ENCODE measurements at regions not wholly inside any gene's neighbourhood (a gene's known extent, or its start where the extent isn't known, plus 50 kb on each side); places are given as distances from the start of the nearest gene placed in this dataset.

DNA sequence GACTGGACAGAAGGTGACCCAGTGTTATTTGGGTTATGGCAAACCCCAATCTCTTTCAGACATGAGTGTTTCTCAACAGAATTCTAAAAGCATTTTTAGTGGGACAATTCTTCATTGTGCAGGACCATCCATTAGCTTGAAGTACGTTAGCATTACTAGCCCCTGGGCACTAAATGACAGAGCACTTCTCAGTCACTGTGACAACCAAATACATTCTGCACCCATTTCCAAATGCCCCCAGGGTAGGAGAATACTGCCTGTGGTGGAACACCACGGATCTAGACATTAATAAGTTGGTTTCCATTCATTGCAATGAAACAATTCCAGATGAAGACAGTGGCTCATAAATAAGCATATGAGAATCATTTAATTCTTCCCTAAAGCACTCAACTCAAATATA lies 102.4 kb upstream of the FRMD4A start:
- in situ Hi-C loops (cut with MboI; ENCODE audit: low sequenced_read_pairs in 4 of 4) = no loop called here
- Histone ChIP-seq H3K4me3 (no peak overlapping the region), H3K9me3 (no peaks in the 10 kb centered on the region), H3K36me3 (no peaks in the 10 kb centered on the region), H3K27ac (no peak overlapping the region), H3K4me1 (no peaks in the 10 kb centered on the region), H3K27me3 (no peaks in the 10 kb centered on the region)
- intact Hi-C loops (cut with DNase I; ENCODE audit: low total_unique reads) = no loop called here
- no peak for DNase-seq
- TF ChIP-seq POLR2A (IDR thresholded peaks at IDR 0.05) = no peak
- TF ChIP-seq, protein P1, sequence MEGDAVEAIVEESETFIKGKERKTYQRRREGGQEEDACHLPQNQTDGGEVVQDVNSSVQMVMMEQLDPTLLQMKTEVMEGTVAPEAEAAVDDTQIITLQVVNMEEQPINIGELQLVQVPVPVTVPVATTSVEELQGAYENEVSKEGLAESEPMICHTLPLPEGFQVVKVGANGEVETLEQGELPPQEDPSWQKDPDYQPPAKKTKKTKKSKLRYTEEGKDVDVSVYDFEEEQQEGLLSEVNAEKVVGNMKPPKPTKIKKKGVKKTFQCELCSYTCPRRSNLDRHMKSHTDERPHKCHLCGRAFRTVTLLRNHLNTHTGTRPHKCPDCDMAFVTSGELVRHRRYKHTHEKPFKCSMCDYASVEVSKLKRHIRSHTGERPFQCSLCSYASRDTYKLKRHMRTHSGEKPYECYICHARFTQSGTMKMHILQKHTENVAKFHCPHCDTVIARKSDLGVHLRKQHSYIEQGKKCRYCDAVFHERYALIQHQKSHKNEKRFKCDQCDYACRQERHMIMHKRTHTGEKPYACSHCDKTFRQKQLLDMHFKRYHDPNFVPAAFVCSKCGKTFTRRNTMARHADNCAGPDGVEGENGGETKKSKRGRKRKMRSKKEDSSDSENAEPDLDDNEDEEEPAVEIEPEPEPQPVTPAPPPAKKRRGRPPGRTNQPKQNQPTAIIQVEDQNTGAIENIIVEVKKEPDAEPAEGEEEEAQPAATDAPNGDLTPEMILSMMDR (IDR thresholded peaks at IDR 0.05 in 4 of 5, conservative IDR thresholded peaks at IDR 0.05 in 1 of 5) = no peak
- no peak for ATAC-seq

DNA sequence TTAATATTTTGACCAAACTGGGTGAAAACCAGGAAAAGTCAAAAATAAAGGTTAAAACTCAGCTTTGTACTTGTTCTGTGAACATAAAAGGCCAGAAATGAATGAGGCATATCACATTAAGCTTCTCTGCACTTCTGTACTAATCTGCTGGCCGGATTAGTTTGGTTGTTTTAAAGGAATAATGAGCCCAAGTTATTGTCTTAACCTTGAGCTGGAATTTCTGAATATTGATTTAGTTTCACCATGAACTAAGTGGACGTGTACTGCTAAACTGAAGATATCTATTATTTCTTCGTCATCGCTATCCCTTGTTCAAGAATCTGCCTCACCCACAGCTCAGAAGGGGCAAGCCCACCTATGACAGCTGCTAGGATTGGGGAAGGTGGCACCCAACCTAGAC lies 101.1 kb upstream of the FRMD4A start:
- ATAC-seq (no peak), DNase-seq (no peak)
- H3K27me3 ChIP-seq = no peaks in the 10 kb centered on the region
- H3K4me3 ChIP-seq = no peak overlapping the region
- H3K27ac ChIP-seq = no peak overlapping the region
- in situ Hi-C loops (cut with MboI; ENCODE audit: low sequenced_read_pairs in 4 of 4) = no loop called here
- no peaks in the 10 kb centered on the region for H3K9me3 ChIP-seq
- no peaks in the 10 kb centered on the region for H3K36me3 ChIP-seq
- no peaks in the 10 kb centered on the region for H3K4me1 ChIP-seq
- intact Hi-C loops (cut with DNase I; ENCODE audit: low total_unique reads) = no loop called here
- TF ChIP-seq POLR2A (IDR thresholded peaks at IDR 0.05) = no peak
- TF ChIP-seq, protein P1 (IDR thresholded peaks at IDR 0.05 in 4 of 5, conservative IDR thresholded peaks at IDR 0.05 in 1 of 5) = no peak

DNA sequence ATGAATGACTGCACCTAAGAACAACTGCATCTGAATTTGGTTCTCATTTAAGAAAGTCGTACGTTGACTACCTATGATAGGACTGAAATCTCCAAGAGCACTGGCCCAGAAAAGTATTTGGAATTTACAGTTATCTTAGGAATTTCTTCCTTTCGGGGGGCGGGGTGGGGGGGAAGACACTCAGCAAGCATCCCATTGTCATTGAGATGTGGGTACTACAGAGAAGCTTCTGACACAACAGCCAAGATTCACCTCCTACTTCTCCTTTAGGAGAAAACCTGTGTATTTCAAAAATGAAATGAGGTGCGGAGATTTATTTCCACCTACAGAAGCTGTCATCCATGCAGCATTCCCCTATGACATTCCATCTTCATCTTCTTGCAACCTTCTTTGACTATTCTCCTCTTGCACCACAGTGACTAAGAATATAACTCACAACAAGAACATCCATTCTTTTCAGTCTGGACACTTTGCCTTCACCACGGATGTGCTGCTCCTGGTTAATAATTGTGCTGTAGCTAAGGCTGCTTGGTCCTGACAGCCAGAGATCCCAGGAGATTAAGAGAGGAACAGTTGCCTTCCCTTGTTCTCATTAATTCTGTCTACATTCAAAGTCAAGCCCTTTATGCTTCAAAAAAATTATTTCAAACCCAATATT lies 98.4 kb upstream of the FRMD4A start:
- in situ Hi-C loops (cut with MboI; ENCODE audit: low sequenced_read_pairs in 4 of 4) = no loop called here
- intact Hi-C loops (cut with DNase I; ENCODE audit: low total_unique reads) = no loop called here
- ATAC-seq (no peak), DNase-seq (no peak)
- Histone ChIP-seq H3K27me3 (no peaks in the 10 kb centered on the region), H3K36me3 (no peaks in the 10 kb centered on the region), H3K27ac (no peak overlapping the region), H3K4me3 (no peak overlapping the region), H3K9me3 (no peaks in the 10 kb centered on the region), H3K4me1 (no peaks in the 10 kb centered on the region)
- TF ChIP-seq POLR2A (IDR thresholded peaks at IDR 0.05) = no peak
- TF ChIP-seq, protein P1 (IDR thresholded peaks at IDR 0.05 in 4 of 5, conservative IDR thresholded peaks at IDR 0.05 in 1 of 5) = no peak

DNA sequence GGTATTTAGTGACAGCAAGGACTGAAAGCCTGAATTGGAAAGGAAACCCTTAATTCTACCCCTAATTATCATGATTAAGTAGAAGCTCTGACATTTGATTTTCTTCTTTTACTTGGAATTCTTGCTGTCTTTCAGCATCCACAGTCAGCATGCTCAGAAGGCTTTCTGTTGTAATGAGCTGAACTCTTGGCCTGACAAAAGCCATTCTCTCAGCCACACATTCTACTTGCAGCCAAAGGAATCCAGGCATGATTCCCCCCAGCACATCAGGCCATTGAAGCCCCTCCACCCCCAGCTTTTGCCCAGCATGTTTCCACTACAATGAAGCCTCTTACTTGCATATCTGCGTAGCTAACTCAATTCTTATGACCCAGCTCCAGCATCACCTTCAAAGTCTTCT lies 94.3 kb upstream of the FRMD4A start:
- DNase-seq (no peak), ATAC-seq (no peak)
- H3K4me3 ChIP-seq = no peak overlapping the region
- no peaks in the 10 kb centered on the region for H3K36me3 ChIP-seq
- H3K4me1 ChIP-seq = no peaks in the 10 kb centered on the region
- H3K27me3 ChIP-seq = no peaks in the 10 kb centered on the region
- TF ChIP-seq, protein P1 (IDR thresholded peaks at IDR 0.05 in 4 of 5, conservative IDR thresholded peaks at IDR 0.05 in 1 of 5) = no peak
- TF ChIP-seq POLR2A (IDR thresholded peaks at IDR 0.05) = no peak
- intact Hi-C loops (cut with DNase I; ENCODE audit: low total_unique reads) (no loop called here), in situ Hi-C loops (cut with MboI; ENCODE audit: low sequenced_read_pairs in 4 of 4) (no loop called here)
- no peak overlapping the region for H3K27ac ChIP-seq
- H3K9me3 ChIP-seq = no peaks in the 10 kb centered on the region
